Hematopoietic multipotent progenitor cell treated with erythropoietin and hydrocortisone succinate and interleukin-3 and kit ligand, for 6 days (in vitro differentiated cells): ENCODE measurements at regions not wholly inside any gene's neighbourhood (a gene's known extent, or its start where the extent isn't known, plus 50 kb on each side); places are given as distances from the start of the nearest gene placed in this dataset.
"Not testable (repeated sequence)": the region's sequence is repeated elsewhere in the genome, so short reads cannot be mapped to it uniquely, and the experiment has no call there.

Source experiments
- DNase-seq: peaks from one replicate; pipeline ENCODE4 v3.0.0-alpha.2; 2015

GRCh38 chr21:30104241-30104640, 62.4 kb downstream of the CLDN17 start:
- no peak for DNase-seq

- DNase-seq, result no peak
Measured at GRCh38 chr21:30102871-30103270, 63.7 kb downstream of the CLDN17 start.

GRCh38 chr21:30101967-30102366, 64.6 kb downstream of the CLDN17 start:
- no peak for DNase-seq

- DNase-seq, result no peak
Measured at GRCh38 chr21:30097791-30098190, 68.8 kb downstream of the CLDN17 start.

- no peak for DNase-seq
Measured at GRCh38 chr21:30083225-30083945, 83.2 kb downstream of the CLDN17 start.

- no peak for DNase-seq
Measured at GRCh38 chr21:30081506-30081905, 85.1 kb downstream of the CLDN17 start.

- peak; percentile 26 for DNase-seq
Measured at GRCh38 chr21:30072496-30072895, 94.1 kb downstream of the CLDN17 start.

GRCh38 chr21:30058928-30059327, 107.7 kb downstream of the CLDN17 start:
- no peak for DNase-seq

- no peak for DNase-seq
Measured at GRCh38 chr21:30057108-30057507, 109.5 kb downstream of the CLDN17 start.

- no peak for DNase-seq
Measured at GRCh38 chr21:30048570-30048969, 108.8 kb upstream of the GRIK1 start.

GRCh38 chr21:30044447-30045064, 104.8 kb upstream of the GRIK1 start:
- peak; percentile 48 for DNase-seq

- no peak for DNase-seq
Measured at GRCh38 chr21:30042443-30042842, 102.6 kb upstream of the GRIK1 start.

GRCh38 chr21:30033441-30033840, 93.6 kb upstream of the GRIK1 start:
- DNase-seq, result no peak

GRCh38 chr21:30030416-30030815, 90.6 kb upstream of the GRIK1 start:
- no peak for DNase-seq

GRCh38 chr21:30028537-30028936, 88.7 kb upstream of the GRIK1 start:
- no peak for DNase-seq

- DNase-seq, result no peak
Measured at GRCh38 chr21:30027986-30028385, 88.2 kb upstream of the GRIK1 start.

GRCh38 chr21:30023056-30023455, 83.3 kb upstream of the GRIK1 start:
- DNase-seq, result not testable (repeated sequence)

GRCh38 chr21:30014886-30015285, 75.1 kb upstream of the GRIK1 start:
- DNase-seq, result no peak

- no peak for DNase-seq
Measured at GRCh38 chr21:29991624-29992023, 51.8 kb upstream of the GRIK1 start.

GRCh38 chr21:29989634-29990234, 49.9 kb upstream of the GRIK1 start:
- no peak for DNase-seq
